ENCODE measurements at regions not wholly inside any gene's neighbourhood (a gene's known extent, or its start where the extent isn't known, plus 50 kb on each side); places are given as distances from the start of the nearest gene placed in this dataset.
A peak's percentile ranks its signal among the peaks of the same experiment; 100 is the strongest.
"Not testable (repeated sequence)": the region's sequence is repeated elsewhere in the genome, so short reads cannot be mapped to it uniquely, and the experiment has no call there.

DNA sequence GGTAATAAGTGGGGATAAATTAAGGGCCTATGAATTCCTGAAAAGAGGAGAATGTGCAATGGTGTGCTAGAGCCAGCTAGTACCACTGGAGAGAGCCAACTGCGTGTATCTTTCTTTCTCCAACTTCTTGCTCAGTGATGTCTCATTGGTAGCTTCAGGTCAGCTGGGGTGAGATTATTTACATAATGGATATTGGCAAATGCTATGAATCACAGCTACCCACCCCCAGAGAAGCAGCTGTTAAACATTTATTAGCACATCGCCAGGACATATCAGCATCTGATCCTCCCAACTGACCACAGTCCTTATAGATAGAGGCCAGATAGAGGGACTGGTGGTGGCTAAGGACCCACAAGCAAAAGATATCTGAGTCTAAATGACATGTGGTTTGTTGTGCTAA, 421.3 kb downstream of the ACTL7B start:
- TF ChIP-seq, protein P1, sequence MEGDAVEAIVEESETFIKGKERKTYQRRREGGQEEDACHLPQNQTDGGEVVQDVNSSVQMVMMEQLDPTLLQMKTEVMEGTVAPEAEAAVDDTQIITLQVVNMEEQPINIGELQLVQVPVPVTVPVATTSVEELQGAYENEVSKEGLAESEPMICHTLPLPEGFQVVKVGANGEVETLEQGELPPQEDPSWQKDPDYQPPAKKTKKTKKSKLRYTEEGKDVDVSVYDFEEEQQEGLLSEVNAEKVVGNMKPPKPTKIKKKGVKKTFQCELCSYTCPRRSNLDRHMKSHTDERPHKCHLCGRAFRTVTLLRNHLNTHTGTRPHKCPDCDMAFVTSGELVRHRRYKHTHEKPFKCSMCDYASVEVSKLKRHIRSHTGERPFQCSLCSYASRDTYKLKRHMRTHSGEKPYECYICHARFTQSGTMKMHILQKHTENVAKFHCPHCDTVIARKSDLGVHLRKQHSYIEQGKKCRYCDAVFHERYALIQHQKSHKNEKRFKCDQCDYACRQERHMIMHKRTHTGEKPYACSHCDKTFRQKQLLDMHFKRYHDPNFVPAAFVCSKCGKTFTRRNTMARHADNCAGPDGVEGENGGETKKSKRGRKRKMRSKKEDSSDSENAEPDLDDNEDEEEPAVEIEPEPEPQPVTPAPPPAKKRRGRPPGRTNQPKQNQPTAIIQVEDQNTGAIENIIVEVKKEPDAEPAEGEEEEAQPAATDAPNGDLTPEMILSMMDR (IDR thresholded peaks at IDR 0.05; ENCODE audit: low read depth, low read length): no peak
- H3K4me3 ChIP-seq: no peak overlapping the region
- H3K27ac ChIP-seq: no peak overlapping the region
- H3K27me3 ChIP-seq: no peaks in the 10 kb centered on the region
- DNase-seq (ENCODE audit: low read depth in 1 of 2, low spot score in 1 of 2): peak in 1 of 2 donors; percentile 59
- no peaks in the 10 kb centered on the region for H3K4me1 ChIP-seq (ENCODE audit: low read depth)
- no peaks in the 10 kb centered on the region for H3K9me3 ChIP-seq (ENCODE audit: low read depth)
- H3K36me3 ChIP-seq: no peaks in the 10 kb centered on the region

DNA sequence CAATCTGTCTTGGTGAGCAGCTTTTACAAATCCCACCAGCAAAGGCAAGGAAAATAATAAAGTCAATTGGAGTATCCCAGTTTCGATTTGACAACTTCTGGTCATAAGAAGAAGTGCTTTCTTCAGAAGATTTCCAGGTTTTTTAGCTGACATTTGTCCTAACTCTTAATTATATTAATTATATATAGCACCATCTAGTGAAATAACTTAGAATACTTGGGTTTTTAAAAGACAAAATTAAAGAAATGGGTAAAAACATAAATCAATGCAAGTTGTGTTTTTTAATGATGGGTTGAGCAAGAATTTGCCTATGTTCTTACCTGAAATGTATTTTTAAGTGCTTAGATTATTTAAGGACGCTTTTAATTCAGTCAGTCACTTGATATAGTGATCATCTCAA, 421.8 kb downstream of the ACTL7B start:
- H3K27ac ChIP-seq: no peak overlapping the region
- DNase-seq (ENCODE audit: low read depth in 1 of 2, low spot score in 1 of 2): no peak
- no peak overlapping the region for H3K4me3 ChIP-seq
- H3K9me3 ChIP-seq (ENCODE audit: low read depth): no peaks in the 10 kb centered on the region
- no peaks in the 10 kb centered on the region for H3K36me3 ChIP-seq
- no peaks in the 10 kb centered on the region for H3K4me1 ChIP-seq (ENCODE audit: low read depth)
- TF ChIP-seq, protein P1 (IDR thresholded peaks at IDR 0.05; ENCODE audit: low read depth, low read length): no peak
- H3K27me3 ChIP-seq: no peaks in the 10 kb centered on the region

DNA sequence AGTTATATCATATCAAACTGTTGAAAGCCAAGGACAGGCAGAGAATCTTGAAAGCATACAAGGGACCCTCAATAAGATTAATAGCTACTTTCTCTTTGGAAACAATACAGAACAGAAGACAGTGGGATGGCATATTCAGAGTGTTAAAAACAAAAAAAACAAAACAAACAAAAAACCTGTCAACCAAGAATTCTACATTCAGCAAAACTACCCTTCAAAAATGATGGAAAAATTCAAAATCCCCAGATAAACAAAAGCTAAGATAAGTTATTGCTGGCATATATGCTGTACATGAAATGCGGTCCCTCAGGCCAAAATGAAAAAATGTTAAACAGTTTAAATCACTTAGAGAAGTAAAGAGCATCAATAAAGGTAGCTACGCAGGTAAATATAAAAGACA, 425.1 kb downstream of the ACTL7B start:
- Histone ChIP-seq H3K4me3 (no peak overlapping the region), H3K27me3 (no peaks in the 10 kb centered on the region), H3K27ac (no peak overlapping the region), H3K9me3 (ENCODE audit: low read depth) (no peaks in the 10 kb centered on the region), H3K36me3 (no peaks in the 10 kb centered on the region), H3K4me1 (ENCODE audit: low read depth) (no peaks in the 10 kb centered on the region)
- TF ChIP-seq, protein P1 (IDR thresholded peaks at IDR 0.05; ENCODE audit: low read depth, low read length): no peak
- no peak for DNase-seq (ENCODE audit: low read depth in 1 of 2, low spot score in 1 of 2)

DNA sequence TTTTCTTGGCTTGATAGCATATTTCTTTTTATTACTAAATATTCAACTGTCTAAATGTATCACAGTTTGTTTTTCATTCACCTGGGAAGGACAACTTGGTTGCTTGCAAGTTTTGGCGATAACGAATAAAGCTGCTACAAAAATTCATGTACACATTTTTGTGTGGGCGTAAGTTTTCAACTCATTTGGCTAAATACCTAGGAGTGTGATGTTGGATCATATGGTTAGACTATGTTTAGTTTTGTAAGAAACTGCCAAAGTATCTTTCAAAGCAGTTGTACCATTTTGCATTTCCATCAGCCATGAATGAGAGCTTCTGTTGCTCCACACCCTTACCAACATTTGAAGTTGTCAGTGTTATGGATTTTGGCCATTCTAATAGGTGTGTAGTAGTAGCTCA, 428.0 kb downstream of the ACTL7B start:
- Histone ChIP-seq H3K27me3 (no peaks in the 10 kb centered on the region), H3K4me1 (ENCODE audit: low read depth) (no peaks in the 10 kb centered on the region), H3K9me3 (ENCODE audit: low read depth) (no peaks in the 10 kb centered on the region), H3K36me3 (no peaks in the 10 kb centered on the region), H3K27ac (no peak overlapping the region), H3K4me3 (no peak overlapping the region)
- no peak for DNase-seq (ENCODE audit: low read depth in 1 of 2, low spot score in 1 of 2)
- TF ChIP-seq, protein P1 (IDR thresholded peaks at IDR 0.05; ENCODE audit: low read depth, low read length): no peak

DNA sequence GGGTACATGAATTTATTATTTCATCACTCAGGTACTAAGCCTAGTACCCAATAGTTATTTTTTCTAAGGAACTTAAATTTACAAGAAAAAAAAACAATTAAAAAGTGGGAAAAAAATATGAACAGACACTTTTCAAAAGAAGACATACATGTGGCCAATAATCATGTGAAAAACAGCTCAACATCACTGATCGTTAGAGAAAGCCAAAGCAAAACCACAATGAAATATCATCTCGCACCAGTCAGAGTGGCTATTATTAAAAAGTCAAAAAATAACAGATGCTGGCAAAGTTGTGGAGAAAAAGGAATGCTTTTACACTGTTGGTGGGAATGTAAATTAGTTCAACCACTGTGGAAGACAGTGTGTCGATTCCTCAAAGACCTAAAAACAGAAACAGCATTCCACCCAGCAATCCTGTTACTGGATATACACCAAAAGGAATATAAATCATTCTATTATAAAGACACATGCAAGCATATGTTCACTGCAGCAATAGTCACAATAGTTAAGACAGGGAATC, 429.3 kb downstream of the ACTL7B start:
- H3K27ac ChIP-seq; DNase-seq (ENCODE audit: low read depth in 1 of 2, low spot score in 1 of 2); H3K27me3 ChIP-seq; H3K4me1 ChIP-seq (ENCODE audit: low read depth); H3K4me3 ChIP-seq; H3K9me3 ChIP-seq (ENCODE audit: low read depth); H3K36me3 ChIP-seq: not testable (repeated sequence)

DNA sequence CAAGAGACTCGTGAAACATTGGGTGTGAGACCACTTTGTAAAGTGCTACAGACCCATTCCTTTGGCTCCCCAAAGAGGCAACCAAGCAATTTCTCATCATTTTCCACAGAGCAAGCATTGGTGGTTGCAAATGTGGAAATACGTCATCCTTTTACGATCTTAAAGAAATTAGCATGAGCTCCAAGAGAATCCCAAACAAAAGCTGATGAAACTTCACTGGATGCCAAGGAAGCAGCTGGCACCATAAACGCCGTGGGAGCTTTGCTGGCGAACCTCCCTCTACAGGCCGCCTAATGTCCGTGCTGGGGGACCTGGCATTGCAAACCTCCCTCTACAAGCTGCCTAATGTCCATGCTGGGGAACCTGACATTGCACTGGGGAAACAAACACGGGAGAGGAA, 432.4 kb downstream of the ACTL7B start:
- TF ChIP-seq, protein P1 (IDR thresholded peaks at IDR 0.05; ENCODE audit: low read depth, low read length): no peak
- no peak overlapping the region for H3K27ac ChIP-seq

More for the DNA sequence above, 432.4 kb downstream of the ACTL7B start:
- H3K9me3 ChIP-seq (ENCODE audit: low read depth): no peaks in the 10 kb centered on the region
- no peak overlapping the region for H3K4me3 ChIP-seq
- H3K4me1 ChIP-seq (ENCODE audit: low read depth): no peaks in the 10 kb centered on the region
- DNase-seq (ENCODE audit: low read depth in 1 of 2, low spot score in 1 of 2): no peak
- no peaks in the 10 kb centered on the region for H3K27me3 ChIP-seq
- no peaks in the 10 kb centered on the region for H3K36me3 ChIP-seq
